ENCODE measurements at regions not wholly inside any gene's neighbourhood (a gene's known extent, or its start where the extent isn't known, plus 50 kb on each side); places are given as distances from the start of the nearest gene placed in this dataset.
"Not testable (repeated sequence)": the region's sequence is repeated elsewhere in the genome, so short reads cannot be mapped to it uniquely, and the experiment has no call there.

GRCh38 chr14:25461780-25462179 is 411.8 kb upstream of the STXBP6 start:
- FAIRE-seq (no peak), DNase-seq (ENCODE audit: low spot score in 2 of 2) (no peak)

- no peak for DNase-seq (ENCODE audit: low spot score in 2 of 2)
- FAIRE-seq, result no peak
Observed at GRCh38 chr14:25444381-25444780, 394.4 kb upstream of the STXBP6 start.

GRCh38 chr14:25440382-25440781 is 390.4 kb upstream of the STXBP6 start:
- DNase-seq (ENCODE audit: low spot score in 2 of 2); FAIRE-seq: not testable (repeated sequence)

GRCh38 chr14:25436906-25437305 is 387.0 kb upstream of the STXBP6 start:
- FAIRE-seq, result no peak
- DNase-seq (ENCODE audit: low spot score in 2 of 2), result no peak

GRCh38 chr14:25436288-25436875 is 386.4 kb upstream of the STXBP6 start:
- DNase-seq (ENCODE audit: low spot score in 2 of 2), result no peak
- FAIRE-seq, result no peak

GRCh38 chr14:25431211-25432076 is 381.5 kb upstream of the STXBP6 start:
- no peak for DNase-seq (ENCODE audit: low spot score in 2 of 2)
- no peak for FAIRE-seq

- DNase-seq (ENCODE audit: low spot score in 2 of 2) (no peak), FAIRE-seq (no peak)
Observed at GRCh38 chr14:25430808-25431207, 380.9 kb upstream of the STXBP6 start.

GRCh38 chr14:25412998-25413397 is 363.1 kb upstream of the STXBP6 start:
- FAIRE-seq (no peak), DNase-seq (ENCODE audit: low spot score in 2 of 2) (no peak)

GRCh38 chr14:25411781-25412757 is 362.1 kb upstream of the STXBP6 start:
- FAIRE-seq (peak; percentile 83), DNase-seq (ENCODE audit: low spot score in 2 of 2) (peak; percentile 6 to 32)

- DNase-seq (ENCODE audit: low spot score in 2 of 2) (no peak), FAIRE-seq (no peak)
Observed at GRCh38 chr14:25406818-25407217, 356.9 kb upstream of the STXBP6 start.

GRCh38 chr14:25400607-25401206 is 350.8 kb upstream of the STXBP6 start:
- FAIRE-seq (peak; percentile 39), DNase-seq (ENCODE audit: low spot score in 2 of 2) (no peak)

GRCh38 chr14:25396128-25396527 is 346.2 kb upstream of the STXBP6 start:
- DNase-seq (ENCODE audit: low spot score in 2 of 2) (no peak), FAIRE-seq (no peak)

GRCh38 chr14:25394791-25395391 is 344.9 kb upstream of the STXBP6 start:
- no peak for DNase-seq (ENCODE audit: low spot score in 2 of 2)
- no peak for FAIRE-seq

- FAIRE-seq (no peak), DNase-seq (ENCODE audit: low spot score in 2 of 2) (no peak)
Observed at GRCh38 chr14:25394356-25394755, 344.4 kb upstream of the STXBP6 start.

- DNase-seq (ENCODE audit: low spot score in 2 of 2), result no peak
- FAIRE-seq, result no peak
Observed at GRCh38 chr14:25389948-25390347, 340.0 kb upstream of the STXBP6 start.

GRCh38 chr14:25381498-25381897 is 331.6 kb upstream of the STXBP6 start:
- no peak for FAIRE-seq
- no peak for DNase-seq (ENCODE audit: low spot score in 2 of 2)

- FAIRE-seq (no peak), DNase-seq (ENCODE audit: low spot score in 2 of 2) (no peak)
Observed at GRCh38 chr14:25375639-25376038, 325.7 kb upstream of the STXBP6 start.

- FAIRE-seq (no peak), DNase-seq (ENCODE audit: low spot score in 2 of 2) (no peak)
Observed at GRCh38 chr14:25371068-25371467, 321.1 kb upstream of the STXBP6 start.

GRCh38 chr14:25370057-25370456 is 320.1 kb upstream of the STXBP6 start:
- not testable (repeated sequence) for FAIRE-seq

GRCh38 chr14:25358330-25358729 is 308.4 kb upstream of the STXBP6 start:
- no peak for FAIRE-seq
- no peak for DNase-seq (ENCODE audit: low spot score in 2 of 2)

More at GRCh38 chr14:25370057-25370456, 320.1 kb upstream of the STXBP6 start:
- not testable (repeated sequence) for DNase-seq (ENCODE audit: low spot score in 2 of 2)
